Uterus (tissue), 2 donors: ENCODE measurements at regions not wholly inside any gene's neighbourhood (a gene's known extent, or its start where the extent isn't known, plus 50 kb on each side); places are given as distances from the start of the nearest gene placed in this dataset.

ENCODE experiments used
- POLR2A ChIP-seq, 2 donors: fragments of 450-650 bp; IDR thresholded peaks; one replicate each; pipeline ENCODE4 v1.6.1; 2016; ENCODE audit warnings: antibody characterized with exemption in 2 of 2, mild to moderate bottlenecking in 1 of 2, moderate library complexity in 1 of 2
- TF ChIP-seq, protein P1 (sequence below), 4 experiments: fragments of 200-600 bp in 2 of 4; fragments of 450-650 bp in 2 of 4; sonication (generic) in 2 of 4; IDR thresholded peaks; one replicate each; pipeline ENCODE4 v1.5.1; 2016 to 2019; ENCODE audit warnings: antibody characterized with exemption in 4 of 4, mild to moderate bottlenecking in 2 of 4, moderate library complexity in 1 of 4

DNA sequence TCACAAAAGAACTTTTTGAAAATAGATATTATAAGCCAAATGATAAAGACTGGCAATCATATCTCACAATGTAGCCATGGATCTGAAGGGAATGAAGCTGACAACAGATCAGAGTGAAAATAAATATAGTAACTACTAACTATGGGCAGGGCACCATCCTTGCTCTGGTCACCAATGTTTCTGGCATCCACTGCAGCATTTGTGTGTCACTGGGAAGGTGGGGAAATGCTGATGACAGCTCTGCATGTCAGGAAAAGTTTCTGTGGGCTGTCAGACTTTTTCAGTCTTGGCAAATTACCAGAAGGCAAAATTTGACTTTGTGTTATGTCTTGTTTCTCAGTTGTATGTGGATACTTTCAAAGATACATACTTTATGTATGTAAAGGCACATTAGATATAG is 195.6 kb downstream of the ZNF326 start:
- TF ChIP-seq, protein P1, sequence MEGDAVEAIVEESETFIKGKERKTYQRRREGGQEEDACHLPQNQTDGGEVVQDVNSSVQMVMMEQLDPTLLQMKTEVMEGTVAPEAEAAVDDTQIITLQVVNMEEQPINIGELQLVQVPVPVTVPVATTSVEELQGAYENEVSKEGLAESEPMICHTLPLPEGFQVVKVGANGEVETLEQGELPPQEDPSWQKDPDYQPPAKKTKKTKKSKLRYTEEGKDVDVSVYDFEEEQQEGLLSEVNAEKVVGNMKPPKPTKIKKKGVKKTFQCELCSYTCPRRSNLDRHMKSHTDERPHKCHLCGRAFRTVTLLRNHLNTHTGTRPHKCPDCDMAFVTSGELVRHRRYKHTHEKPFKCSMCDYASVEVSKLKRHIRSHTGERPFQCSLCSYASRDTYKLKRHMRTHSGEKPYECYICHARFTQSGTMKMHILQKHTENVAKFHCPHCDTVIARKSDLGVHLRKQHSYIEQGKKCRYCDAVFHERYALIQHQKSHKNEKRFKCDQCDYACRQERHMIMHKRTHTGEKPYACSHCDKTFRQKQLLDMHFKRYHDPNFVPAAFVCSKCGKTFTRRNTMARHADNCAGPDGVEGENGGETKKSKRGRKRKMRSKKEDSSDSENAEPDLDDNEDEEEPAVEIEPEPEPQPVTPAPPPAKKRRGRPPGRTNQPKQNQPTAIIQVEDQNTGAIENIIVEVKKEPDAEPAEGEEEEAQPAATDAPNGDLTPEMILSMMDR (IDR thresholded peaks at IDR 0.05) = no peak
- TF ChIP-seq POLR2A (IDR thresholded peaks at IDR 0.05) = no peak
